ENCODE measurements at regions not wholly inside any gene's neighbourhood (a gene's known extent, or its start where the extent isn't known, plus 50 kb on each side); places are given as distances from the start of the nearest gene placed in this dataset.

GRCh38 chr11:130614591-130614990 lies 166.1 kb downstream of the ADAMTS15 start:
- no peak for DNase-seq (ENCODE audit: low read depth)

- no peak for DNase-seq (ENCODE audit: low read depth)
Measured at GRCh38 chr11:130615561-130615960, 167.1 kb downstream of the ADAMTS15 start.

- DNase-seq (ENCODE audit: low read depth): no peak
Measured at GRCh38 chr11:130616573-130616972, 168.1 kb downstream of the ADAMTS15 start.

GRCh38 chr11:130617001-130617400 lies 168.6 kb downstream of the ADAMTS15 start:
- no peak for DNase-seq (ENCODE audit: low read depth)

- DNase-seq (ENCODE audit: low read depth): no peak
Measured at GRCh38 chr11:130620548-130620947, 172.1 kb downstream of the ADAMTS15 start.

- no peak for DNase-seq (ENCODE audit: low read depth)
Measured at GRCh38 chr11:130622141-130622542, 173.7 kb downstream of the ADAMTS15 start.

GRCh38 chr11:130623670-130624668 lies 175.5 kb downstream of the ADAMTS15 start:
- DNase-seq (ENCODE audit: low read depth): no peak

- no peak for DNase-seq (ENCODE audit: low read depth)
Measured at GRCh38 chr11:130624971-130625544, 176.6 kb downstream of the ADAMTS15 start.

GRCh38 chr11:130625578-130626306 lies 177.3 kb downstream of the ADAMTS15 start:
- no peak for DNase-seq (ENCODE audit: low read depth)

GRCh38 chr11:130629039-130629438 lies 180.6 kb downstream of the ADAMTS15 start:
- no peak for DNase-seq (ENCODE audit: low read depth)

- DNase-seq (ENCODE audit: low read depth): peak; percentile 48
Measured at GRCh38 chr11:130631119-130631518, 182.7 kb downstream of the ADAMTS15 start.

GRCh38 chr11:130633466-130633865 lies 185.0 kb downstream of the ADAMTS15 start:
- DNase-seq (ENCODE audit: low read depth): no peak

GRCh38 chr11:130634186-130634585 lies 185.7 kb downstream of the ADAMTS15 start:
- no peak for DNase-seq (ENCODE audit: low read depth)

- DNase-seq (ENCODE audit: low read depth): no peak
Measured at GRCh38 chr11:130634961-130635473, 186.6 kb downstream of the ADAMTS15 start.

- no peak for DNase-seq (ENCODE audit: low read depth)
Measured at GRCh38 chr11:130635937-130636630, 187.6 kb downstream of the ADAMTS15 start.

- no peak for DNase-seq (ENCODE audit: low read depth)
Measured at GRCh38 chr11:130636722-130637464, 188.4 kb downstream of the ADAMTS15 start.

GRCh38 chr11:130637566-130637965 lies 189.1 kb downstream of the ADAMTS15 start:
- DNase-seq (ENCODE audit: low read depth): no peak

- DNase-seq (ENCODE audit: low read depth): no peak
Measured at GRCh38 chr11:130638033-130638432, 189.6 kb downstream of the ADAMTS15 start.

GRCh38 chr11:130638624-130639023 lies 190.2 kb downstream of the ADAMTS15 start:
- DNase-seq (ENCODE audit: low read depth): no peak

GRCh38 chr11:130639369-130639768 lies 190.9 kb downstream of the ADAMTS15 start:
- DNase-seq (ENCODE audit: low read depth): no peak

GRCh38 chr11:130640526-130640925 lies 192.1 kb downstream of the ADAMTS15 start:
- no peak for DNase-seq (ENCODE audit: low read depth)

Data from HS-27A (cell line).